IPS-NIHi7 (cell line): ENCODE measurements at regions not wholly inside any gene's neighbourhood (a gene's known extent, or its start where the extent isn't known, plus 50 kb on each side); places are given as distances from the start of the nearest gene placed in this dataset.

Experiments used
- DNase-seq: peaks from one replicate; pipeline ENCODE4 v3.0.0; 2012; ENCODE audit warnings: mixed read lengths; ENCODE audit errors: extremely low spot score

DNA sequence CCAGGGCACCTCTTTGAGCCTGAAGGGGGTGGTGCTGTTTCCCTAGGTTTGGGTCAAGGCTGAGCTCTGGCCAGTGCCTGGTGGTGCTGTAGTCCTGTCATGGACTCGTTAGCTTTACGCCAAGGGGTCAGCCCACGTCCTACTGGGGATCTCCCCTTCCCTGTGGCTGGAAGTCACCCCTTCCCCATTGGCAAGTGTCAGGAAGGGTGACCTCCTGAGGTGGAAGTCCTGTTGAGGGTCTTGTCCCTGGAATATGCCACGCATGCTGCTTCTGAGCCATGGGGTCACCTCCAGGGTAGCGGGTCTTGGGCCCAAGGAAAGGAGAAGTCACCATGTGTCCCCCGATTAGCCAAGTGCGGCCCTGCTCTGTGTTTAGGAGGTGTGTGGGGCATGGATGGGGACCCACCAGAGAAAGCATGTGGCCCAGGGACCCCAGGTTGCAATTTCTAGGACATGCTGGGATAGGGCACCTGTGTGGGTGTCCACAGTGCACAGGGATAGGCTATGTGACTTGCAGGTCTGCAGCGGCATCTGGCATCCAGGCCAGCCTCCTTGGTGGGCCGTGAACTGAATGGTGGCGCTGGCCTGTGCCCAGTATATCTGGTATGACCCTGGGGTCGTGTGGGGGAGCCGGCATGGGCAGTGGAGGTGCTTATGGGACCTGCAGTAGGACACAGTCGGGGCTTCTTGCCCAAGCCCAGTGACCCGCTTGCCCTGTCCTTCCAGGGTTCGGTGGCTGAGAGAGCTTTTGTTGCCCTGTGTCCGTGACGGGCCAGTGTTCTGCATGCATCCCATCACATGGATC, 226.7 kb downstream of the SNRPN start:
- DNase-seq, result no peak

DNA sequence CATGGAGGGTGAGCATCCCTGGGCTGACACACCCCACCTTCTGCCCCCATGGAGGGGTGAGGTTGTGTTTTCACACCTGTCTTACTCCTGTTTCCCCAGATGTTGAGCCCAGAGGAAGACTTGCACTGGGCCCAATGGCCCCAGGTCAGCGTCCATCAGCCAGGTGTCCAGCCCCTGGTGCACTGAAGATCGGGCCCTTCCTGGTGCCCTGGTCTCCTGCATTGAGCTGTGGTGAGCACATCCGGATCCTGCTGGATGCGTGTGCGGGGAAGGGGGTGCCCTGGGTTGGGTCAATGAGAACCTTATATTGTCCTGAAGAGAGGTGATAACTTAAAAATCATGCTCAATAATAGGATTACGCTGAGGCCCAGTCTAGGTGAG, 227.3 kb downstream of the SNRPN start:
- no peak for DNase-seq

DNA sequence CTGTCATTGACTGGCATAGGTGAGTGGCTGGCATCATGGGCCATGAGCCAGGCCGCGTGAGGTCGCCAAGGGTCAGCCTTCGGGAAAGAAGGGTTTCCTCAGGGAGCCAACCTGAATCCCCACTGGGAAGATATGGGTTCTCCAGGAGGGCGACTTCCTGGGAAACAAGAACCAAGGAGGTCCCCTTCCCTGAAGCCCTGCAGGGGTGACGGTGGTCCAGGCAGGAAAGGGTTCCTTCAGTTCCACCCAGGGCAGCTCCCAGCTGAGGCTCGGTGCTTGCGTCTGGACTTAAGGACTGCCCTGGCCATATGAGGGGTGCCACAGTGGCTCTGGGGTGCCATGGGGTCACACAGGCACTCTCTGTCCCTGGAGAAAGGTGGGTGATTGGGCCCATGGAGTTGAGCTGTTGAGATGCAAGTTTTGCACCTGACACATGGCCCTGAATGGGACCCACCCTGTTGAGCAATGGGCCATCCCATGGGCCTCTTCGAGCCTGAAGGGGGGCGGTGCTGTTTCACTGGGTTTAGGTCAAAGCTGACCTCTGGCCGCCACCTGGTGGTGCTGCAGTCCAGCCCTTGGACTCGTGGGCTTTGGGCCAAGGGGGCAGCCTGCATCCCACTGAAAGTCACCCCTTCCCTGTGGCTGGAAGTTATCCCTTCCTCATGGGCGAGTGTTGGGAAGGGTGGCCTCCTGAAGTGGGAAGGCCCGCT, 228.1 kb downstream of the SNRPN start:
- peak; percentile 33 for DNase-seq

DNA sequence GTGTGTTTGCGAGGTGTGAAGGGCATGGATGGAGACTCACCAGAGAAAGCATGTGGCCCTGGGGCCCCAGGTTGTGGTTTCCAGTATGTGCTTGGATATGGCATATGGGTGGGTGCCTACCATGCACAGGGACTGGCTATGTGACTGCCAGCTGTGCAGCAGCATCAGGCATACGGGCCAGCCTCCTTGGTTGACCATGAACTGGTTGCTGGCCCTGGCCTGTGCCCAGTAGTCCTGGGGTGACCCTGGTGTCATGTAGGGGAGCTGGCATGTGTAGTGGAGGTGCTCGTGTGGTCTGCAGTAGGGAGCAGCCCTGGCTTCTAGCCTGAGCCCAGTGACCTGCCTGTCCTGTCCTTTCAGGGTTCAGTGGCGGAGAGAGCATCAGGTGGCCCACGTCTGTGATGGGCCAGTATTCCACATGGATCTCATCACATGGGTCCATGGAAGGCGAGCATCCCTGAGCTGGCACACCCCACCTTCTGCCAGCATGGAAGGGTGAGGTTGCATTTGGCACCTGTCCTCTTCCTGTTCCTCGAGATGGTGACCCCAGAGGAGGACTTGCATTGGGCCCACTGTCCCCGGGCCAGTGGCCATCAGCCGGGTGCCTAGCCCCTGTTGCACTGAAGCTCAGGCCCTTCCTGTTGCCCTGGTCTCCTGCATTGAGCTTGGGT, 228.9 kb downstream of the SNRPN start:
- DNase-seq, result no peak

DNA sequence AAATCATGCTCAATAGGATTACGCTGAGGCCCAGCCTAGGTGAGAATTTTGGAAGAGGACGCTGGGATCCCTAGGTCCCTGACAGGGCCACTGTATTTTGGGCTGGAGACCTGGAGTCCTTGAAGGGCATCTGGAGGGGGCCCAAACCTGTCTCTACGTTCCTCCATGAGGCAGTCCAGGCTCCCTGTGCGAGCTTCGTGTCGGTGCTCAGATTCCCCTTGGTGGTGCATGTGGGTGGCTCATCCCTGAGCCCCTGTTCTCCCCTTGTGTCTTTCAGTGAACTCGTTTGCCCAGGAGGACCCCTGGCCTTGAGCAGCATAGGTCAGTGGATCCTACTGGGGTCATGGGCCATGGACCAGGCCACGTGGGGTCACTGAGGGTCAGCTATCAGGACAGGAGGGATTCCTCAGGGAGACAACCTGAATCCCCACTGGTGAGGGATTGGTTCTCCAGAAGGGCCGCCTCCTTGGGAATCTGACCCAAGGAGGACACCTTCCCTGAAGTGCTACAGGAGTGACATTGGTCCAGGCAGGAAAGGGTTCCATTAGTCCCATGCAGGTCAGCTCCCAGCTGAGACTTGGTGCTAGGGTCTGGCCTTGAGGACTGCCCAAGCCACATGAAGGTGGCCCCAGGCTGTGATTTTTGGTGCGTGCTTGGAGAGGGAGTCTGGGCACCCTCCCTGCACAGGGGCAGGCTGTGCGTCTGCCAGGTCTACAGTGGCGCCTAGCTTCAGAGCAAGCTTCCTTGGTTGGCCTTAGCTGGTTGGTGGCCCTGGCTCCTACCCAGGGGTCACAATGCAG, 229.8 kb downstream of the SNRPN start:
- DNase-seq, result no peak

DNA sequence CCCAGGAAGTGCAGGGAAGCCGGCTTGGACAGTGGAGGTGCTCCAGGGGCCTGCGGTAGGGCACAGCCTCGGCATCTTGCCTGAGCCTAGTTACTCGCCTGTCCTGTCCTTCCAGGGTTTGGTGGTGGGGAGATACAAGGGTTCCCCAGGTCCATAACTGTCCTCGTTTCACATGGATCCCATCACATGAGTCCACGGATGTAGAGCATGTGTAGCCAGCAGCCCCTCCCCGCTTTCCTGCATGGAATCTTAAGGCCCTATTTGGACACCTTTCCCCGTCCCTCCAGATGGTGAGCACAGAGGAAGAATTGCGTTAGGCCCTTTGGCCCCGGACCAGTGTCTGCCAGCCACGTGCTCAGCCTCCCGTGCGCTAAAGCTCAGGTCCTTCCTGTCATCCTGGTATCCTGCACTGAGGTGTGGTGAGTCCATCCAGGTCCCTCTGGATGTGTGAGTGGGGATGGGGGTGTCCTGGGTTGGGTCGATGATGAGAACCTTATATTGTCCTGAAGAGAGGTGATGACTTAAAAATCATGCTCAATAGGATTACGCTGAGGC, 230.4 kb downstream of the SNRPN start:
- no peak for DNase-seq

DNA sequence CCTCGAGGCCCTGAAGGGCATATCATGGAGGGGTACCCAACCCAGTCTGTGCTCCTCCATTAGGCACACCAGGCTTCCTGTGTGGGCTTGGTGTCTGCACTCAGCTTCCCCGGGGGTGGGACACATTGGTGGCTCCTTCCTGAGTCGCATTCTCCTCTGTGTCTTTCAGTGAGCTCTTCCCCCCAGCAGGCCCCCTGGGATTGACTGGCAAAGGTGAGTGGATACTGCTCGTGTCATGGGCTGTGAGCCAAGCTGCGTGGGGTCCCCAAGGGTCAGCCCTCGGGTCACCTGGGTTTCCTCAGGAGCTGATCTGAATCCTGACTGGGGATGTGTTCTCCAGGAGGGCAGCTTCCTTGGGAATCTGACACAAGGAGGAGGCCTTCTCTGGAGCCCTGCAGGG, 231.0 kb downstream of the SNRPN start:
- no peak for DNase-seq

DNA sequence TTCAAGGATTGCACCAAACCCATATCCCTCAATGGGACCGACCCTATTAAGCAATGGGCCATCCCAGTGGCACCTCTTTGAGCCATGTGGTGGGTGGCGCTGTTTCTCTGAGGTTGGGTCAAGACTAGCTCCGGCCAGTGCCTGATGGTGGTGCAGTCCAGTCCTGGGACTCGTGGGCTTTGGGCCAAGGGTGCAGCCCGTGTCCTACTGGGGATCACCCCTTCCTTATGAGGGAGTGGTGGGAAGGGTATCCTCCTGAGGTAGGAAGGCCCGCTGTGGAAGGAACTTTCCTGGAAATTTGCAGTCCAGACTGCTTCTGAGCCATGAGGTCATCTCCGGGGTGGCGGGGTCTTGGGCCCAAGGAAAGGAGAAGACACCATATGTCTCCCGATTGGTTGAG, 231.6 kb downstream of the SNRPN start:
- DNase-seq, result no peak

DNA sequence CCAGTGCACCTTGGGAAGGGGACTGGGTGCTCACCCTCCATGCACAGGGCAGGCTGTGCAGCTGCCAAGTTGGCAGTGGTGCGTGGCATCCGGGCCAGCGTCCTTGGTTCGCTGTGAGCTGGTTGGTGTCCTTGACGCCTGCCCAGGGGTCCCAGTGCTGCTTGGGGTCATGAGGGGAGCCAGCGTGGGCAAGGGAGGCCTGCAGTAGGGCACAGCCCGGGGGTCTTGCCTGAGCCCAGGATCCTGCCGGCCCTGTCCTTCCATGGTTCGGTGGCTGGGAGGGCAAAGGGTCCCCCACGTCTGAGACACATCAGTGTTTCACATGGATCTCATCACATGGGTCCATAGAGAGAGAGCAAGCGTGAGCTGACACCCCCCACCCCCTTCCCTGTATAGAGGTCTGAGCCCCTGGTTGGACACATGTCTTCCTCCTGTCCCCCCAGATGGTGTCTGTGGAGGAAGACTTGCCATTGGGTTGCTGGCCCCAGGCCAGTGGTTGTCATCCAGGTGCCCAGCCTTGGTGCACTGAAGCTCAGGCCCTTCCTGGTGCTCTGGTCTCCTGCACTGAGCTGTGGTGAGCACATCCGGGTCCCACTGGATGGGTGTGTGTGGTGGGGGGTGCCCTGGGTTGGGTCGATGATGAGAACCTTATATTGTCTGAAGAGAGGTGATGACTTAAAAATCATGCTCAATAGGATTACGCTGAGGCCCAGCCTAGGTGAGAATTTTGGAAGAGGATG, 232.3 kb downstream of the SNRPN start:
- no peak for DNase-seq

DNA sequence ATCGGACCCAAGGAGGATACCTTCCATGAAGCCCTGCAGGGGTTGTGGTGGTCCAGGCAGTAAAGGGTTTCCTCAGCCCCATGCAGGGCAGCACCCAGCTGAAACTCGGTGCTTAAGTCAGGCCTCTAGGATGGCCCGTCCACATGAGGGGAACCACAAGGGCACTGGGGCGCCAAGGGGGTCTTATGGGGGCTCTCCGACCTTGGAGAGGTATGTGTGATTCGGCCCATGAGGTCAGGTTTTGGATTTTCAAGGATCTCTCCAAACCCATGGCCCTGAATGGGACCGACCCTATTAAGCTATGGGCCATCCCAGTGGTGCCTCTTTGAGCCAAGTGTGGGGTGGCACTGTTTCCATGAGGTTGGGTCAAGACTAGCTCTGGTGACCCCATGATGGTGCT, 233.3 kb downstream of the SNRPN start:
- DNase-seq, result no peak

DNA sequence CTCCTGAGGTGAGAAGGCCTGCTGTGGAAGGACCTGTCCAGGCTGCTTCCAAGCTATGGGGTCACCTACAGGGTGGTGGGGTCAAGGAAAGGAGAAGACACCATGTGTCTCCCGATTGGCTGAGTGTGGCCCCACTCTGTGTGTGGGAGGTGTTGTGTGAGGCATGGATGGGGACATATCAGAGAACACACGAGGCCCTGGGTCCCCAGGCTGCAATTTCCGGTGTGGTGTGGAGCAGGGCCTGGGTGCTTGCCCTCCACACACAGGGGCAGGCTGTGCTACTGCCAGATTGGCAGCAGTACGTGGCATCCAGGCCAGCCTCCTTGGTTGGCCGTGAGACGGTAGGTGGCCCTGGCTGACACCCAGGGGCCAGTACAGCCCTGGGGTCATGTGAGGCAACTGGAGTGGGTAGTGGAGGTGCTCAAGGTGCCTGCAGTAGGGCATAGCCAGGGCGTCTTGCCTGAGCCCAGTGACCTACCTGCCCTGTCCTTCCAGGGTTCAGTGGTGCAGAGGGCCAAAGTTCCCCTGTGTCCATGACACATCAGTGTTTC, 233.8 kb downstream of the SNRPN start:
- DNase-seq, result no peak

DNA sequence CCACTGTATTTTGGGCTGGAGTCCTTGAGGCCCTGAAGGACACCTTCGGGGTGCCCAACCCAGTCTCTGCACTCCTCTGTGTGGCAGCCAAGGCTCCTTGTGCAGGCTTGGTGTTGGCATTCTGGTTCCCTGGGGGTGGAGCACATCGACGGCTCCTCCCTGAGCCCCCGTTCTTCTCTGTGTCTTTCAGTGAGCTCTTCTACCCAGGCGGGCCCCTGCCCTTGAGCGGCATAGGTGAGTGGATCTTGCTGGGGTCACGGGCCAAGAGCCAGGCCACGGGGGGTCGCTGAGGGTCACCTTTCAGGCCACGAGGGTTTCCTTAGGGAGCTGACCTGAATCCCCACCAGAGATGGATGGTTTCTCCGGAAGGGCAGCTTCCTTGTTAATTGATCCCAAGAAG, 234.8 kb downstream of the SNRPN start:
- DNase-seq, result no peak

DNA sequence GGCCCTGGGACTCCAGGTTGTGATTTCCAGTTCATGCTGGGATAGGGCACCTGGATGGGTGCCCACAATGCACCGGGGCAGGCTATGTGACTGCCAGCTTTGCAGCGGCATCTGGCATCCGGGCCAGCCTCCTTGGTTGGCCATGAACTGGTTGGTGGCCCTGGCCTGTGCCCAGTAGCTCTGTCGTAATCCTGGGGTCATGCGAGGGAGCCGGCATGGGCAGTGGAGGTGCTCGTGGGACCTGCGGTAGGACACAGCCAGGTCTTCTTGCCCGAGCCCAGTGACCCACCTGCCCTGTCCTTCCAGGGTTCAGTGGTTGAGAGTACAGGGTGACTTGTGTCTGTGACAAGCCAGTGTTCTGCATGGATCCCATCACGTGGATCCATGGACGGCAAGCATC, 237.9 kb downstream of the SNRPN start:
- DNase-seq, result no peak

DNA sequence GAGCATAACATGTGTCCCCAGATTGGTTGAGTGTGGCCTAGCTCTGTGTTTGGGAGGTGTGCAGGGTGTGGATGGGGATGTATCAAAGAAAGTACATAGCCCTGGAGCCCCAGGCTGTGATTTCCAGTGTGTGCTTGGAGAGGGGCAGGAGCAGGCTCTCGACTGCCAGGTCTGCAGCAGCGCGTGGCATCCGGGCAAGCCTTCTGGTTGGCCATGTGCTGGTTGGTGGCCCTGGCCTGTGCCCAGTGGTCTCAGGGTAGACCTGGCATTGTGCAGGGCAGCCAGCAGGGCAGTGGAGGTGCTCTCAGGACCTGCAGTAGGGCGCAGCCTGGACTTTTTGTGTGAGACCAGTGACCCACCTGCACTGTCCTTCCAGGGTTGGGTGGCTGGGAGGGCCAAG, 231.5 kb downstream of the UBE3A start:
- no peak for DNase-seq

DNA sequence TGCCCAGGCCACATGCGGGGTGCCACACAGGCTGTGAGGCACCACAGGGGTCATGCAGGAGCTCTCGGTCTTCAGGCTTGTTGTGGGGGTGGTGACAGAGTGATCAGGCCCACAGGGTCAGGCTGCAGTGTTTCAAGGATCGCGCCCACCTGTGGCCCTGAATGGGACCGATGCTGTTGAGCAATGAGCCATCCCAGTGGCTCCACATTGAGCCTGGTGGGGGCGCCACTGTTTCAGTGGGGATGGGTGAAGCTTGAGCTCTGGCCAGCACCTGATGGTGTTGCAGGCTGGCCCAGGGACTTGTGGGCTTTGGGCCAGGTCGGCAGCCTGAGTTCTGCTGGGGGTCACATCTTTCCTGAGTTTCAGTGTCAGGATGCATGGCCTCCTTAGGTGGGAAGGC, 230.1 kb downstream of the UBE3A start:
- no peak for DNase-seq

DNA sequence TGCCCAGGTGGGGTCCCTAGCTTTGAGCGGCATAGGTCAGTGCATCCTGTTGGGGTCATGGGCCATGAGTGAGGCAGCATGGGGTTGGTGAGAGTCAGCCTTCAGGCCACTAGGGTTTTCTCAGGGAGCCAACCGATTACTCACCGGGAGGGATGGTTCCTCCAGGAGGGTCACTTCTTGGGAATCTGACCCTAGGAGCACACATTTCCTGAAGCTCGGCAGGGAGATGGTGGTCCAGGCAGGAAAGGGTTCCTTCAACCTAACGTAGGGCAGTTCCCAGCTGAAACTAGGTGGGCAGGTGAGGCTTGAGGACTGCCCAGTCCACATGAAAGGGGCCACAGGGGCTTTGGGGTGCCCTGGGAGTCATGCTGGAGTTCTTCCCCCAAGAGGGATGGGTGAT, 218.0 kb downstream of the UBE3A start:
- DNase-seq, result no peak

DNA sequence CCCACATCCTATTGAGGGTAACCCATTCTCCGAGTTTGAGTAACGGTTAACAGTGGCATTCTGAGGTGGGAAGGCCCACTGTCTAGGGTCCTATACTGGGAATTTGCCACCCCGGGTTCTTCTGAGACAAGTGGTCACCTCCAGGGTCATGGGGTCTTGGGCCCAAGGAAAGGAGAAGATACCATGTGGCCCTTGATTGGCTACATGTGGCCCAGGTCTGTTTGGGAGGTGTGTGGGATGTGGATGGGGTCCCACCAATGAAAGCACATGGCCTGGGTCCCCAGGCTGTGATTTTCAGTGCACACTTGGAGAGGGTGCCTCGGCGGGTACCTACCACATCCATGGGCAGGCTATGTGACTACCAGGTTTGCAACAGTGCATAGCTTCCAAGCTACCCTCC, 214.4 kb downstream of the UBE3A start:
- DNase-seq, result no peak

DNA sequence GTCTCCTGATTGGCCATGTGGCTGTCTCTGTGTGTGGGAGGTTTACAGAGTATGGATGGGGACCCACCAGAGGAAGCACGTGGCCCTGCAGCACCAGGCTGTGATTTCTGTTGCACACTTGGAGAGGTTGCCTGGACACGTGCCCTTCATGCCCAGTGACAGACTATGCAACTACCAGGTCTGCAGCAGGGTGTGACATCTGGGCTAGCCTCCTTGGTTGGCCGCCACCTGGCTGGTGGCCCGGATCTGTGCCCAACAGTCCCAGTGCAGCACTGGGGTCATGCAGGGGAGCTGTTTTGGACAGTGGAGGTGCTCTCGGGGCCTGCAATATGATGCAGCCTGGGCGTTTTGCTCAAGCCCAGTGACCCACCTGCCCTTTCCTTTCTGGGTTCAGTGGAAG, 212.5 kb downstream of the UBE3A start:
- no peak for DNase-seq

DNA sequence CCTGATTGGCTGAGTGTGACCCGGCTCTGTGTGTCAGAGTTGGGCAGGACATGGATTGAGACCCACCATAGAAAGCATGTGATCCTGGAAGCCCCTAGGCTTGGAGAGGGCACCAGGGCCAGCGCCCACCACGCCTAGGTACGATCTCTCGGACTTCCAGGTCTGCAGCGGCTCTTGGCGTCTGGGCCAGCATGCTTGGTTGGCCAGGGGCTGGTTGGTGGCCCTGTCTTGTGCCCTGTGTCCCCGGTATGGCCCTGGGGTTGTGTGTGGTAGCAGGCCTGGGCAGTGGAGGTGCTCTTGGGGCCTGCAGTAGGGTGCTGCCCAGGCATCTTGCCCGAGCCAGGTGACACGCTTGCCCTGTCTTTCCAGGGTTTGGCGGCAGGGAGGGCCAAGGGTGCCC, 210.6 kb downstream of the UBE3A start:
- DNase-seq, result no peak

DNA sequence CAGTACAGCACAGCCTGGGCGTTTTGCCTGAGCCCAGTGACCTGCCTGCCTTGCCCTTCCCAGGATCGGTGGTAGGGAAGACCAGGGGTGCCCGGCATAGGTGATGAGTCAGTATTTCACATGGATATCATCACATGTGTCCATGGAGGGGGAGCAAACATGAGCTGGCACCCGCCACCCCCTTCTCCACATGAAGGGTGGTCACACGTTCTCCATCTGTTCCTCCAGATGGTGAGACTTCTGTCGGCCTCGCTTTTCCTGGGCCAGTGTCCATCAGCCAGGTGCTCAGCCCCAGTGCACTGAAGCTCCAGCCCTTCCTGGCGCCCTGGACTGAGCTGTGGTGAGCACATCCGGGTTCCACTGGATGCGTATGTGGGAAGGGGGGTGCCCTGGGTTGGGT, 208.4 kb downstream of the UBE3A start:
- DNase-seq, result no peak
